ENCODE measurements at regions not wholly inside any gene's neighbourhood (a gene's known extent, or its start where the extent isn't known, plus 50 kb on each side); places are given as distances from the start of the nearest gene placed in this dataset.

DNA sequence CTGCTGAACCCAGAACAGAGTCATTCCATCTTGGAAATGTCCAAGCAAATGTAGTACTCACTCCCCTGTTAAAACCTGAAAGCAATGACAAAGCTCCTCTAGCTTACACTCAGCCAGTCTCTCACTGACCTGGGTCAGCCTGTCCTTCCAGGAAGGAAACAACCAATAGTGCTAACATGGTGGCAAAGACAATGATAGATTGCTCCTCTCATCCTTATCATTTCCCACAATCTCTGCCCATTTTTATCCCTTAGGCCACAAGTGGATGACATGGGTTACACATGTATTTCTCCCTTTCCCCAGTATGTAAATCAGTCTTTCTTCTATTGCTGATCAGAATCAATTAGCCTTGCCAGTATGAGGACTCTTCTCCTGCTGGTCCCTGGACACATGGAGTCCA is 154.6 kb upstream of the SESN3 start:
- TF ChIP-seq CTCF (IDR thresholded peaks at IDR 0.05) (no peak), EP300 (IDR thresholded peaks at IDR 0.05) (no peak), POLR2A (IDR thresholded peaks at IDR 0.05) (no peak)

All from ovary (tissue), 3 donors.